ENCODE measurements at regions not wholly inside any gene's neighbourhood (a gene's known extent, or its start where the extent isn't known, plus 50 kb on each side); places are given as distances from the start of the nearest gene placed in this dataset.

DNA sequence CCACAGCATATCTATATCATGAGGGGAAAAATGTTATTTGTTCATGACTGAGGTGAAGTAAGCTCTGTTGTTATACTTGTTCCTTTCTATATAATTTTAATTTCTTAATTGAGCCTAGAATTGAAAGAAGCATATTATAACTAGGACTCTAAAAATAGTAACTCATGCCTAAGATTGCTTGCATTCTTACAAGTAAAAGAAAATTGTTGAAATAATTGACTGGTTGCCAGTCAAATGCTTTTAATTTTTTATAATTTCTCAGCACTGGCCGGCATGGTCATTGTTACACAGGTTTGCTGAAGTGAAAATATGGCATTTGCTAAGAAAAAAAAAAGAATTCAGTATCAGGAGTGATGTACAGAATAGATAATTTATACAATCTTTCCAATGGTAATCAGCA, 104.8 kb downstream of the GASK1B start:
- Histone ChIP-seq H3K27me3 (no peaks in the 10 kb centered on the region), H3K9me3 (no peaks in the 10 kb centered on the region), H3K4me1 (peaks cover 0 to 13% (median 9%) of the 10 kb centered on the region in 4 donors), H3K36me3 (no peaks in the 10 kb centered on the region), H3K4me3 (no peak overlapping the region), H3K27ac (peak overlapping the region in 1 of 4 donors; percentile 16)
- TF ChIP-seq, protein P1, sequence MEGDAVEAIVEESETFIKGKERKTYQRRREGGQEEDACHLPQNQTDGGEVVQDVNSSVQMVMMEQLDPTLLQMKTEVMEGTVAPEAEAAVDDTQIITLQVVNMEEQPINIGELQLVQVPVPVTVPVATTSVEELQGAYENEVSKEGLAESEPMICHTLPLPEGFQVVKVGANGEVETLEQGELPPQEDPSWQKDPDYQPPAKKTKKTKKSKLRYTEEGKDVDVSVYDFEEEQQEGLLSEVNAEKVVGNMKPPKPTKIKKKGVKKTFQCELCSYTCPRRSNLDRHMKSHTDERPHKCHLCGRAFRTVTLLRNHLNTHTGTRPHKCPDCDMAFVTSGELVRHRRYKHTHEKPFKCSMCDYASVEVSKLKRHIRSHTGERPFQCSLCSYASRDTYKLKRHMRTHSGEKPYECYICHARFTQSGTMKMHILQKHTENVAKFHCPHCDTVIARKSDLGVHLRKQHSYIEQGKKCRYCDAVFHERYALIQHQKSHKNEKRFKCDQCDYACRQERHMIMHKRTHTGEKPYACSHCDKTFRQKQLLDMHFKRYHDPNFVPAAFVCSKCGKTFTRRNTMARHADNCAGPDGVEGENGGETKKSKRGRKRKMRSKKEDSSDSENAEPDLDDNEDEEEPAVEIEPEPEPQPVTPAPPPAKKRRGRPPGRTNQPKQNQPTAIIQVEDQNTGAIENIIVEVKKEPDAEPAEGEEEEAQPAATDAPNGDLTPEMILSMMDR (IDR thresholded peaks at IDR 0.05), result no peak
- TF ChIP-seq POLR2A (IDR thresholded peaks at IDR 0.05) (no peak), POLR2AphosphoS5 (IDR thresholded peaks at IDR 0.05) (no peak), EP300 (IDR thresholded peaks at IDR 0.05) (no peak)
- 71 to 79% methylated on average over 1 of the region's 1 CpG for WGBS, 2 donors
- intact Hi-C loops (cut with DNase I), result no loop called here
- no peak for DNase-seq

DNA sequence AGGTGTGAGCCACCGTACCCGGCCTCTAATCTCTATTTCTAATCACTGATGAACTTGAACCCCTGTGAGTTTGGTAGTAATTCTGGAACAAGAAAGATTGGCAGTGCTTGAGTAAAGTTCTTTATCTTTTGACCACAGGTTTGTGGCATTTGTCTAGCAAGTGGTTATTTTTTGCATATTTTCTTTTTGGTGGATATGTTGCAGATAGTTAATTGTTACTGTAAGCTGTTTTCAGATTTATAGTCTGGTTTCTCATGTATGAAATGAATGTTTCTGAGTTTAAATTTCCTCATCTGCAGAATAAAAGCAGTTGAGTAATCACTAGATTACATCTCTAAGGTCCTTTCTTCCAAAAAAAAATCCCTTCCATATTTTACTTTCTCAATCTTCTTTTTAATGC, 105.2 kb downstream of the GASK1B start:
- intact Hi-C loops (cut with DNase I), result no loop called here

DNA sequence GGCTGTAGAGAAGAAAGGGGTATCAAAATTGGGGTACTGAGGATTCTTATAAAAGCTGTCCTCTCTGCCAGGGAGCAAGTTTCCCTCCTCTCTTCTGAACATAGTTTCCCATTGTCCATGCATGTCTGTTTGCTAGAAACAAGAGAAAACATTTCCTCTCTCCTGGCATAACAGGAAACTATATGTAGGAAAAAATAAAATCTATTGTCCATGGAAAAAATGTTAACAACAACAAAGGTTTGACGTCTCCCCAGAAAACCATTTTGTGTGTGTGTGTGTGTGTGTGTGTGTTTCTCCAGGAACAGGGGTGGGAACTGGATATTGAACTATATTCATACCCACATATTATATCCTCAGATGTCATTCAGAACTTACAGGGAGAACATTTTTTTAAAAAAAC, 107.2 kb downstream of the GASK1B start:
- Histone ChIP-seq H3K27ac (no peak overlapping the region), H3K27me3 (no peaks in the 10 kb centered on the region), H3K36me3 (no peaks in the 10 kb centered on the region), H3K4me3 (no peak overlapping the region), H3K9me3 (no peaks in the 10 kb centered on the region), H3K4me1 (peaks cover 0 to 13% (median 9%) of the 10 kb centered on the region in 4 donors)
- 78% methylated on average over 1 of the region's 1 CpG for WGBS, 2 donors
- TF ChIP-seq POLR2A (IDR thresholded peaks at IDR 0.05) (no peak), POLR2AphosphoS5 (IDR thresholded peaks at IDR 0.05) (no peak), EP300 (IDR thresholded peaks at IDR 0.05) (no peak)
- TF ChIP-seq, protein P1 (IDR thresholded peaks at IDR 0.05), result no peak
- intact Hi-C loops (cut with DNase I), result no loop called here
- no peak for DNase-seq

More for the DNA sequence above, 105.2 kb downstream of the GASK1B start:
- 82 to 95% methylated on average over 2 of the region's 2 CpGs for WGBS, 2 donors
- peaks cover 0 to 13% (median 9%) of the 10 kb centered on the region in 4 donors for H3K4me1 ChIP-seq
- H3K36me3 ChIP-seq, result no peaks in the 10 kb centered on the region
- H3K27ac ChIP-seq, result peak overlapping the region in 1 of 4 donors; percentile 16
- H3K4me3 ChIP-seq, result no peak overlapping the region
- H3K27me3 ChIP-seq, result no peaks in the 10 kb centered on the region
- no peak for DNase-seq
- H3K9me3 ChIP-seq, result no peaks in the 10 kb centered on the region
- TF ChIP-seq POLR2A (IDR thresholded peaks at IDR 0.05) (no peak), POLR2AphosphoS5 (IDR thresholded peaks at IDR 0.05) (no peak), EP300 (IDR thresholded peaks at IDR 0.05) (no peak)
- TF ChIP-seq, protein P1 (IDR thresholded peaks at IDR 0.05), result no peak

DNA sequence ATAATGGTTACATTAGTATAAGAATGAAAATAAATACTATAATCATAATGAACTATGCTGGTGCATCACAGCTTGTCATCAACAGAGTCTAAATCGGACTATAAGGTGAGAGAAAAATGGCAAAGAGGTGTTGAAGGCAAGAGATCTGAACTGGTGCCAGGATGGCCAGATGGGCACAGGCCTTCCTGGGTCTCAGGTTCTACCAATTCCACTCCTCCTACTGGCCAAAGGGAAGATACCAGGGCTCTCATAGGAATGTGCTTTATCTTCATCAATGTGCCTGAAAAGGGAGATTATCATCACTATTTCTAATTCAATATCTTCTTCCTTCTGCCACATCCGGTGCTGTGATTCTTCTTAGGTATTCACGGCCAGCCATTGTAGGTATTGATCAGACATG, 107.6 kb downstream of the GASK1B start:
- no peaks in the 10 kb centered on the region for H3K9me3 ChIP-seq
- H3K4me3 ChIP-seq, result no peak overlapping the region
- no peaks in the 10 kb centered on the region for H3K36me3 ChIP-seq
- intact Hi-C loops (cut with DNase I), result no loop called here
- WGBS, 2 donors, result 64 to 70% methylated on average over 3 of the region's 3 CpGs
- no peak for DNase-seq
- no peak overlapping the region for H3K27ac ChIP-seq
- TF ChIP-seq EP300 (IDR thresholded peaks at IDR 0.05) (no peak), POLR2AphosphoS5 (IDR thresholded peaks at IDR 0.05) (no peak), POLR2A (IDR thresholded peaks at IDR 0.05) (no peak)
- TF ChIP-seq, protein P1 (IDR thresholded peaks at IDR 0.05), result no peak
- H3K27me3 ChIP-seq, result no peaks in the 10 kb centered on the region
- H3K4me1 ChIP-seq, result peaks cover 0 to 13% (median 9%) of the 10 kb centered on the region in 4 donors

DNA sequence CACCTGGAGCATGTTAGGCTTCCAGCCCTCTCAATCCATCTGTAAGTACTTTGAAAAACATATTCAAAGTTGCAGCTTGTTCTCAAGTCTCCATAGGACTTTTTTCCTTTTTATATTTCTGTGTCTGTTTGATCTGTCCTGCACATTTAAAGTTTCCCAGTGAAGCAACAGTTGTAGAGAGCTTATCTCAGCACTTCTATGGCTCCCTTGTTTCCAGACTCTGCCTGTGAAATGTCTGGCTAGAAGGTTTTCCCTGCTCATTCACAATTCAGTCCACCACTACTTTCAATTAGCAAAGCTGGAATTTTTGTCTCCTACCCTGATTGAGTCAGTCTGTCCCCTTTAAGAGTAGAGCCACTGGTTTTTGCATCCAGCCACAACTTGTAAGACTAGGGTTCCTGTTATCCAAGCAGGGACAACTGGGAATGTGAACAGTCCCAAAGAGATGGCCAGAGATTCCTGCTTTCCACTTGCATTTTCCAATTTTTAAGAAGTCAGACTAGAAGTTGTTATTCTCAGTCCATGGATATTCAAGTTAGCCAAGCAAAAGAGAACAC, 116.1 kb downstream of the GASK1B start:
- H3K36me3 ChIP-seq, result no peaks in the 10 kb centered on the region
- no peaks in the 10 kb centered on the region for H3K27me3 ChIP-seq
- H3K9me3 ChIP-seq, result no peaks in the 10 kb centered on the region
- H3K4me1 ChIP-seq, result no peaks in the 10 kb centered on the region
- no peak overlapping the region for H3K27ac ChIP-seq
- no peak overlapping the region for H3K4me3 ChIP-seq
- DNase-seq, result no peak
- no peak for TF ChIP-seq POLR2AphosphoS5 (IDR thresholded peaks at IDR 0.05)
- no peak for TF ChIP-seq POLR2A (IDR thresholded peaks at IDR 0.05)
- TF ChIP-seq EP300 (IDR thresholded peaks at IDR 0.05), result no peak
- TF ChIP-seq, protein P1 (IDR thresholded peaks at IDR 0.05), result no peak
- intact Hi-C loops (cut with DNase I), result no loop called here

All from sigmoid colon (tissue), 6 donors.